CD4-positive, alpha-beta T cell treated with Interleukin-21 for 1 hour (primary cell): ENCODE measurements at regions not wholly inside any gene's neighbourhood (a gene's known extent, or its start where the extent isn't known, plus 50 kb on each side); places are given as distances from the start of the nearest gene placed in this dataset.
"Not testable (repeated sequence)": the region's sequence is repeated elsewhere in the genome, so short reads cannot be mapped to it uniquely, and the experiment has no call there.

Source experiments
- DNase-seq: peaks from one replicate; pipeline ENCODE4 v3.0.0-alpha.2; 2020

- DNase-seq = no peak
These were observed 87.1 kb upstream of the KCNA1 start for GRCh38 chr12:4822572-4822971.

GRCh38 chr12:4824380-4824779 is 85.3 kb upstream of the KCNA1 start:
- no peak for DNase-seq

GRCh38 chr12:4825011-4825858 is 84.5 kb upstream of the KCNA1 start:
- peak; percentile 34 for DNase-seq

GRCh38 chr12:4826909-4827308 is 82.8 kb upstream of the KCNA1 start:
- DNase-seq = no peak

- DNase-seq = no peak
These were observed 81.5 kb upstream of the KCNA1 start for GRCh38 chr12:4828176-4828575.

- peak; percentile 56 for DNase-seq
These were observed 80.4 kb upstream of the KCNA1 start for GRCh38 chr12:4829161-4829792.

GRCh38 chr12:4829793-4830162 is 79.9 kb upstream of the KCNA1 start:
- DNase-seq = no peak

GRCh38 chr12:4830556-4831210 is 79.0 kb upstream of the KCNA1 start:
- DNase-seq = no peak

- no peak for DNase-seq
These were observed 76.7 kb upstream of the KCNA1 start for GRCh38 chr12:4833053-4833452.

- DNase-seq = no peak
These were observed 76.2 kb upstream of the KCNA1 start for GRCh38 chr12:4833524-4833923.

GRCh38 chr12:4842401-4842800 is 67.3 kb upstream of the KCNA1 start:
- DNase-seq = not testable (repeated sequence)

- no peak for DNase-seq
These were observed 65.8 kb upstream of the KCNA1 start for GRCh38 chr12:4843907-4844306.

- DNase-seq = no peak
These were observed 62.0 kb upstream of the KCNA1 start for GRCh38 chr12:4847713-4848112.

- DNase-seq = peak; percentile 30
These were observed 60.6 kb upstream of the KCNA1 start for GRCh38 chr12:4849115-4849541.

- DNase-seq = no peak
These were observed 59.8 kb upstream of the KCNA1 start for GRCh38 chr12:4849795-4850345.

GRCh38 chr12:4850857-4851380 is 58.8 kb upstream of the KCNA1 start:
- DNase-seq = no peak

GRCh38 chr12:4852308-4852707 is 57.4 kb upstream of the KCNA1 start:
- no peak for DNase-seq

- DNase-seq = no peak
These were observed 56.8 kb upstream of the KCNA1 start for GRCh38 chr12:4852911-4853310.

- DNase-seq = peak; percentile 70
These were observed 54.4 kb upstream of the KCNA1 start for GRCh38 chr12:4855121-4855924.

- DNase-seq = no peak
These were observed 53.1 kb upstream of the KCNA1 start for GRCh38 chr12:4856596-4856995.

- DNase-seq = peak; percentile 68
These were observed 52.0 kb upstream of the KCNA1 start for GRCh38 chr12:4857472-4858291.

GRCh38 chr12:4858386-4858785 is 51.3 kb upstream of the KCNA1 start:
- DNase-seq = no peak
